ENCODE measurements at regions not wholly inside any gene's neighbourhood (a gene's known extent, or its start where the extent isn't known, plus 50 kb on each side); places are given as distances from the start of the nearest gene placed in this dataset.

DNA sequence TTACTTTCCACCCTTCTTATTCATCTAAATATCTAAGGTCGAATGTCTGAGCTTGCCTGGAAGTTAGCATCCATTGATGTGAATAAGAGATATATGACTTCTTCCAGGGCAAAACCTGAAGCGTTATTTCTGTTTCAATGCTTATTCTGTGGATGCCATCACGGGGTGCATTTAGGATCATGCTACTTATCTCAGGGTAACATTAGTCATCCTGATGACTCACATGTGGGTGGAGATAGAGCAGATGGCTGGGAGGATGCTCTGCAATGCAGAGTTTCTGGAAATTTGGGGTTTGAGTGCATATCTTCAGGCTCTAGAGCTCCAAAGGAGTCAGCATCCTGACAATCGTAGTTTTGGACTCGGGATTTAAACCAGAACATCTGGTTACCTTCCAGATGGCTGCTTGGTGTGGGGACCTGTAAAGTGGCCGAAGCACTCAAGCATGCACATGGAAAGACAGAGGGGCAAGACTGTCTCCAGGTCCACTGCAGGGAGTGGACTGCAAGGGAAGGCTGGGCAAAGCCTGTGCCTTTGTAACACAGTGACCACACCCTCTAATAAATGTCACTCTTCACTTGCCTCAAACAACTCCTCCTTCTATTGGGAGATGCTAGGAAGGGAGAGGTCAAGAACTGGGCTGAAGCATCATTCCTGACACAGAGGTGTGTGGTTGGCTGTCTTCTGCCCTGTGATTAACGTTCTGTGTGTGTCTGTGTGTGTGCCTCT, 175.2 kb upstream of the SALL1 start:
- Histone ChIP-seq H4K20me1 (ENCODE audit: insufficient read depth) (no peaks in the 10 kb centered on the region), H3K9ac (ENCODE audit: low read length) (no peak overlapping the region), H3K9me2 (ENCODE audit: insufficient read depth) (no peaks in the 10 kb centered on the region), H3K4me1 (ENCODE audit: control insufficient read depth in 1 of 2, insufficient read depth in 2 of 2, low read length in 2 of 2) (no peaks in the 10 kb centered on the region), H3K27me3 (ENCODE audit: insufficient read depth, low read length) (no peaks in the 10 kb centered on the region), H3K79me2 (ENCODE audit: insufficient read depth, low read length) (no peaks in the 10 kb centered on the region), H3K9me3 (ENCODE audit: control insufficient read depth in 1 of 2, insufficient read depth in 1 of 2, low read depth in 1 of 2, low read length in 2 of 2) (peaks cover 0 to 8% of the 10 kb centered on the region in 2 experiments; a peak in 1 of 4 replicates), H3K4me2 (ENCODE audit: low read length) (no peak overlapping the region), H2AFZ (ENCODE audit: low read depth, low read length, poor library complexity, severe bottlenecking) (no peak overlapping the region), H3K36me3 (ENCODE audit: control insufficient read depth in 1 of 2, insufficient read depth in 2 of 2, low read length in 2 of 2) (no peaks in the 10 kb centered on the region), H3K4me3 (replicated peaks in 1 of 2; ENCODE audit: low read depth in 1 of 2, low read length in 2 of 2) (no peak overlapping the region), H3K27ac (ENCODE audit: low read depth, low read length) (no peak overlapping the region)
- no peak for TF ChIP-seq SP1 (IDR thresholded peaks at IDR 0.05; ENCODE audit: low read depth)
- no peak for TF ChIP-seq TCF7L2 (IDR thresholded peaks at IDR 0.05; ENCODE audit: borderline replicate concordance, extremely low read depth, insufficient read depth, insufficient read length)
- TF ChIP-seq ELF1 (IDR thresholded peaks at IDR 0.05; ENCODE audit: borderline replicate concordance, low read depth), result no peak
- TF ChIP-seq CEBPB (IDR thresholded peaks at IDR 0.05; ENCODE audit: low read depth), result no peak
- TF ChIP-seq, protein P1, sequence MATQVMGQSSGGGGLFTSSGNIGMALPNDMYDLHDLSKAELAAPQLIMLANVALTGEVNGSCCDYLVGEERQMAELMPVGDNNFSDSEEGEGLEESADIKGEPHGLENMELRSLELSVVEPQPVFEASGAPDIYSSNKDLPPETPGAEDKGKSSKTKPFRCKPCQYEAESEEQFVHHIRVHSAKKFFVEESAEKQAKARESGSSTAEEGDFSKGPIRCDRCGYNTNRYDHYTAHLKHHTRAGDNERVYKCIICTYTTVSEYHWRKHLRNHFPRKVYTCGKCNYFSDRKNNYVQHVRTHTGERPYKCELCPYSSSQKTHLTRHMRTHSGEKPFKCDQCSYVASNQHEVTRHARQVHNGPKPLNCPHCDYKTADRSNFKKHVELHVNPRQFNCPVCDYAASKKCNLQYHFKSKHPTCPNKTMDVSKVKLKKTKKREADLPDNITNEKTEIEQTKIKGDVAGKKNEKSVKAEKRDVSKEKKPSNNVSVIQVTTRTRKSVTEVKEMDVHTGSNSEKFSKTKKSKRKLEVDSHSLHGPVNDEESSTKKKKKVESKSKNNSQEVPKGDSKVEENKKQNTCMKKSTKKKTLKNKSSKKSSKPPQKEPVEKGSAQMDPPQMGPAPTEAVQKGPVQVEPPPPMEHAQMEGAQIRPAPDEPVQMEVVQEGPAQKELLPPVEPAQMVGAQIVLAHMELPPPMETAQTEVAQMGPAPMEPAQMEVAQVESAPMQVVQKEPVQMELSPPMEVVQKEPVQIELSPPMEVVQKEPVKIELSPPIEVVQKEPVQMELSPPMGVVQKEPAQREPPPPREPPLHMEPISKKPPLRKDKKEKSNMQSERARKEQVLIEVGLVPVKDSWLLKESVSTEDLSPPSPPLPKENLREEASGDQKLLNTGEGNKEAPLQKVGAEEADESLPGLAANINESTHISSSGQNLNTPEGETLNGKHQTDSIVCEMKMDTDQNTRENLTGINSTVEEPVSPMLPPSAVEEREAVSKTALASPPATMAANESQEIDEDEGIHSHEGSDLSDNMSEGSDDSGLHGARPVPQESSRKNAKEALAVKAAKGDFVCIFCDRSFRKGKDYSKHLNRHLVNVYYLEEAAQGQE (IDR thresholded peaks at IDR 0.05; ENCODE audit: low read depth), result no peak
- no peak for TF ChIP-seq EZH2 (IDR thresholded peaks at IDR 0.05)
- TF ChIP-seq, protein P2, sequence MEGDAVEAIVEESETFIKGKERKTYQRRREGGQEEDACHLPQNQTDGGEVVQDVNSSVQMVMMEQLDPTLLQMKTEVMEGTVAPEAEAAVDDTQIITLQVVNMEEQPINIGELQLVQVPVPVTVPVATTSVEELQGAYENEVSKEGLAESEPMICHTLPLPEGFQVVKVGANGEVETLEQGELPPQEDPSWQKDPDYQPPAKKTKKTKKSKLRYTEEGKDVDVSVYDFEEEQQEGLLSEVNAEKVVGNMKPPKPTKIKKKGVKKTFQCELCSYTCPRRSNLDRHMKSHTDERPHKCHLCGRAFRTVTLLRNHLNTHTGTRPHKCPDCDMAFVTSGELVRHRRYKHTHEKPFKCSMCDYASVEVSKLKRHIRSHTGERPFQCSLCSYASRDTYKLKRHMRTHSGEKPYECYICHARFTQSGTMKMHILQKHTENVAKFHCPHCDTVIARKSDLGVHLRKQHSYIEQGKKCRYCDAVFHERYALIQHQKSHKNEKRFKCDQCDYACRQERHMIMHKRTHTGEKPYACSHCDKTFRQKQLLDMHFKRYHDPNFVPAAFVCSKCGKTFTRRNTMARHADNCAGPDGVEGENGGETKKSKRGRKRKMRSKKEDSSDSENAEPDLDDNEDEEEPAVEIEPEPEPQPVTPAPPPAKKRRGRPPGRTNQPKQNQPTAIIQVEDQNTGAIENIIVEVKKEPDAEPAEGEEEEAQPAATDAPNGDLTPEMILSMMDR (IDR thresholded peaks at IDR 0.05 in 2 of 3, conservative IDR thresholded peaks at IDR 0.05 in 1 of 3; ENCODE audit: borderline replicate concordance in 1 of 3, insufficient read depth in 1 of 3, low read depth in 2 of 3, low read length in 2 of 3), result no peak
- TF ChIP-seq SIN3A (IDR thresholded peaks at IDR 0.05; ENCODE audit: low read depth), result no peak
- TF ChIP-seq EGR1 (IDR thresholded peaks at IDR 0.05; ENCODE audit: low read depth), result no peak
- TF ChIP-seq YY1 (IDR thresholded peaks at IDR 0.05; ENCODE audit: extremely low read depth, insufficient replicate concordance, low read depth, low read length), result no peak
- TF ChIP-seq, protein P3, sequence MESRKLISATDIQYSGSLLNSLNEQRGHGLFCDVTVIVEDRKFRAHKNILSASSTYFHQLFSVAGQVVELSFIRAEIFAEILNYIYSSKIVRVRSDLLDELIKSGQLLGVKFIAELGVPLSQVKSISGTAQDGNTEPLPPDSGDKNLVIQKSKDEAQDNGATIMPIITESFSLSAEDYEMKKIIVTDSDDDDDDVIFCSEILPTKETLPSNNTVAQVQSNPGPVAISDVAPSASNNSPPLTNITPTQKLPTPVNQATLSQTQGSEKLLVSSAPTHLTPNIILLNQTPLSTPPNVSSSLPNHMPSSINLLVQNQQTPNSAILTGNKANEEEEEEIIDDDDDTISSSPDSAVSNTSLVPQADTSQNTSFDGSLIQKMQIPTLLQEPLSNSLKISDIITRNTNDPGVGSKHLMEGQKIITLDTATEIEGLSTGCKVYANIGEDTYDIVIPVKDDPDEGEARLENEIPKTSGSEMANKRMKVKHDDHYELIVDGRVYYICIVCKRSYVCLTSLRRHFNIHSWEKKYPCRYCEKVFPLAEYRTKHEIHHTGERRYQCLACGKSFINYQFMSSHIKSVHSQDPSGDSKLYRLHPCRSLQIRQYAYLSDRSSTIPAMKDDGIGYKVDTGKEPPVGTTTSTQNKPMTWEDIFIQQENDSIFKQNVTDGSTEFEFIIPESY (IDR thresholded peaks at IDR 0.05; ENCODE audit: extremely low read depth, insufficient replicate concordance, low read length), result no peak
- TF ChIP-seq JUND (IDR thresholded peaks at IDR 0.05), result no peak
- no peak for TF ChIP-seq RAD21 (IDR thresholded peaks at IDR 0.05; ENCODE audit: low read depth)
- no peak for DNase-seq (ENCODE audit: low read depth, low spot score)
- RAD21 ChIA-PET (ENCODE audit: low non-redundant PET in 1 of 2, low total read pairs in 2 of 2, uncharacterized antibody in 2 of 2, unreplicated experiment in 2 of 2), result no interaction called here
- no TSS peak for BruUV-seq (replicated peaks)
- intact Hi-C loops (cut with micrococcal nuclease), result no loop called here
- ATAC-seq, result no peak
- POLR2A ChIA-PET, result no interaction called here
- CTCF ChIA-PET, result no interaction called here
